ENCODE measurements at regions not wholly inside any gene's neighbourhood (a gene's known extent, or its start where the extent isn't known, plus 50 kb on each side); places are given as distances from the start of the nearest gene placed in this dataset.
"Not testable (repeated sequence)": the region's sequence is repeated elsewhere in the genome, so short reads cannot be mapped to it uniquely, and the experiment has no call there.

GRCh38 chr15:22572792-22573191, 114.1 kb downstream of the GOLGA6L22 start:
- BruUV-seq (replicated peaks); POLR2A ChIA-PET; intact Hi-C loops (cut with micrococcal nuclease; ENCODE audit: unreplicated experiment); in situ Hi-C loops (cut with HindIII; ENCODE audit: extremely low pct_ligation_motif_present, low pct_unique_long_range_greater_than_20kb); H3K36me3 ChIP-seq (replicated peaks in 1 of 2; ENCODE audit: control insufficient read depth in 1 of 2, insufficient read depth in 2 of 2, low read length in 2 of 2); FAIRE-seq; H3K4me2 ChIP-seq (ENCODE audit: low read depth, low read length); H3K4me1 ChIP-seq (ENCODE audit: insufficient read depth, low read length); DNase-seq (ENCODE audit: low spot score); H3K9me3 ChIP-seq (ENCODE audit: low read length); H3K27ac ChIP-seq (ENCODE audit: extremely low read length, insufficient read depth, low read length); H2AFZ ChIP-seq (ENCODE audit: low read length); H3K4me3 ChIP-seq (replicated peaks in 1 of 3; ENCODE audit: insufficient read depth in 1 of 3, low read depth in 2 of 3, low read length in 3 of 3); H4K20me1 ChIP-seq (ENCODE audit: insufficient read depth, low read length); H3K27me3 ChIP-seq (ENCODE audit: control insufficient read depth in 1 of 2, insufficient read depth in 2 of 2, low read length in 2 of 2); CTCF ChIA-PET (ENCODE audit: low intra/inter-chr PET ratio, low total read pairs); H3K9ac ChIP-seq (ENCODE audit: insufficient read depth, low read depth, low read length); H3K79me2 ChIP-seq (ENCODE audit: insufficient read depth, low read length); ATAC-seq: not testable (repeated sequence)
- WGBS (ENCODE audit: low lambda C conversion rate) = 95% methylated on average over 16 of the region's 17 CpGs

GRCh38 chr15:22577828-22578227, 119.1 kb downstream of the GOLGA6L22 start:
- H3K9me3 ChIP-seq (ENCODE audit: low read length); intact Hi-C loops (cut with micrococcal nuclease; ENCODE audit: unreplicated experiment); ATAC-seq; H3K27me3 ChIP-seq (ENCODE audit: control insufficient read depth in 1 of 2, insufficient read depth in 2 of 2, low read length in 2 of 2); DNase-seq (ENCODE audit: low spot score); FAIRE-seq; BruUV-seq (replicated peaks); H3K79me2 ChIP-seq (ENCODE audit: insufficient read depth, low read length); H2AFZ ChIP-seq (ENCODE audit: low read length); H3K27ac ChIP-seq (ENCODE audit: extremely low read length, insufficient read depth, low read length); POLR2A ChIA-PET; H3K36me3 ChIP-seq (replicated peaks in 1 of 2; ENCODE audit: control insufficient read depth in 1 of 2, insufficient read depth in 2 of 2, low read length in 2 of 2); CTCF ChIA-PET (ENCODE audit: low intra/inter-chr PET ratio, low total read pairs); H3K4me1 ChIP-seq (ENCODE audit: insufficient read depth, low read length); in situ Hi-C loops (cut with HindIII; ENCODE audit: extremely low pct_ligation_motif_present, low pct_unique_long_range_greater_than_20kb); H3K9ac ChIP-seq (ENCODE audit: insufficient read depth, low read depth, low read length); H3K4me3 ChIP-seq (replicated peaks in 1 of 3; ENCODE audit: insufficient read depth in 1 of 3, low read depth in 2 of 3, low read length in 3 of 3); H3K4me2 ChIP-seq (ENCODE audit: low read depth, low read length); H4K20me1 ChIP-seq (ENCODE audit: insufficient read depth, low read length): not testable (repeated sequence)
- WGBS (ENCODE audit: low lambda C conversion rate) = 93% methylated on average over 1 of the region's 4 CpGs

DNA sequence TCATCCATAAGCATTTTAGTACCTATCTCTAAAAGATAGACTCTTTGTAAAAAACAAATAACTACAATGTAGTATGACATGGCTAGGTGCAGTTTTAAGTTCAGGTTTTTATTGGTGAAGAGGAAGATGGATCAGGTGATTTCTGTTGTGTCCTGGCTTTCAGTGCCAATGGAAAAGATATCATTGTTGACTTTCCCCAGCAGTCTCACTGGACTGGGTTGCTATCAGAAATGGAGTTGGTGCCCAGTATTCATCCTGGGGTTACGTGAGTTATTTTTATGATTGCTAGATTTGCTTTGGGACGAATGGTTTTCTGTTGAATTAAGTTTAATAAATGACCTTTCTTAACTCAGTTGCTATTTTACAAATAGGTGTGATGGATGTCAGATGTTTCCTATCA, 120.5 kb downstream of the GOLGA6L22 start:
- H2AFZ ChIP-seq (ENCODE audit: low read length); ATAC-seq; BruUV-seq (replicated peaks); H3K4me1 ChIP-seq (ENCODE audit: insufficient read depth, low read length); POLR2A ChIA-PET; H3K9me3 ChIP-seq (ENCODE audit: low read length); CTCF ChIA-PET (ENCODE audit: low intra/inter-chr PET ratio, low total read pairs); H3K27me3 ChIP-seq (ENCODE audit: control insufficient read depth in 1 of 2, insufficient read depth in 2 of 2, low read length in 2 of 2); H3K36me3 ChIP-seq (replicated peaks in 1 of 2; ENCODE audit: control insufficient read depth in 1 of 2, insufficient read depth in 2 of 2, low read length in 2 of 2); FAIRE-seq; DNase-seq (ENCODE audit: low spot score); H3K27ac ChIP-seq (ENCODE audit: extremely low read length, insufficient read depth, low read length); H3K4me3 ChIP-seq (replicated peaks in 1 of 3; ENCODE audit: insufficient read depth in 1 of 3, low read depth in 2 of 3, low read length in 3 of 3); H3K9ac ChIP-seq (ENCODE audit: insufficient read depth, low read depth, low read length); in situ Hi-C loops (cut with HindIII; ENCODE audit: extremely low pct_ligation_motif_present, low pct_unique_long_range_greater_than_20kb); H4K20me1 ChIP-seq (ENCODE audit: insufficient read depth, low read length); intact Hi-C loops (cut with micrococcal nuclease; ENCODE audit: unreplicated experiment); H3K4me2 ChIP-seq (ENCODE audit: low read depth, low read length); H3K79me2 ChIP-seq (ENCODE audit: insufficient read depth, low read length): not testable (repeated sequence)
- WGBS (ENCODE audit: low lambda C conversion rate) = no CpG with 5 or more reads among the region's 2 CpGs

- in situ Hi-C loops (cut with HindIII; ENCODE audit: extremely low pct_ligation_motif_present, low pct_unique_long_range_greater_than_20kb); H2AFZ ChIP-seq (ENCODE audit: low read length); H3K9me3 ChIP-seq (ENCODE audit: low read length); H3K9ac ChIP-seq (ENCODE audit: insufficient read depth, low read depth, low read length); H3K27me3 ChIP-seq (ENCODE audit: control insufficient read depth in 1 of 2, insufficient read depth in 2 of 2, low read length in 2 of 2); H3K4me1 ChIP-seq (ENCODE audit: insufficient read depth, low read length); H3K4me3 ChIP-seq (replicated peaks in 1 of 3; ENCODE audit: insufficient read depth in 1 of 3, low read depth in 2 of 3, low read length in 3 of 3); H4K20me1 ChIP-seq (ENCODE audit: insufficient read depth, low read length); DNase-seq (ENCODE audit: low spot score); BruUV-seq (replicated peaks); ATAC-seq; H3K4me2 ChIP-seq (ENCODE audit: low read depth, low read length); POLR2A ChIA-PET; CTCF ChIA-PET (ENCODE audit: low intra/inter-chr PET ratio, low total read pairs); FAIRE-seq; intact Hi-C loops (cut with micrococcal nuclease; ENCODE audit: unreplicated experiment); H3K36me3 ChIP-seq (replicated peaks in 1 of 2; ENCODE audit: control insufficient read depth in 1 of 2, insufficient read depth in 2 of 2, low read length in 2 of 2); H3K79me2 ChIP-seq (ENCODE audit: insufficient read depth, low read length); H3K27ac ChIP-seq (ENCODE audit: extremely low read length, insufficient read depth, low read length): not testable (repeated sequence)
- 98% methylated on average over 7 of the region's 14 CpGs for WGBS (ENCODE audit: low lambda C conversion rate)
These were observed 128.7 kb downstream of the GOLGA6L22 start for GRCh38 chr15:22587391-22587790.

DNA sequence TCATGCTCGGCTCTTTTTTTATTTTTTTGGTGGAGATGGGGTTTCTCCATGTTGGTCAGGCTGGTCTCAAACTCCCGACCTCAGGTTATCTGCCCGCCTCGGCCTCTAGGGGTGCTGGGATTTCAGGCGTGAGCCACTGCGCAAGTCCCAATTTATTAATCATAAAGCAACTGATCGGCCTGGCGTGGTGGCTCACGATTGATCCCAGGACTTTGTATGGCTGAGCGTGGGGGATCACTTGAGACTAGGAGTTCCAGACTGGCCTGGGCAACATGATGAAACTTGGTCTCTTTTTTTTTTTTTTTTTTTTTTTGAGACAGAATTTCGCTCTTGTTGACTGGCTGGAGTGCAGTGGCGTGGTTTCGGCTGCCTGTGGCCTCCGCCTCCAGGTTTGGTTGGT, 139.8 kb downstream of the GOLGA6L22 start:
- CTCF ChIA-PET (ENCODE audit: low intra/inter-chr PET ratio, low total read pairs); H4K20me1 ChIP-seq (ENCODE audit: insufficient read depth, low read length); H3K27ac ChIP-seq (ENCODE audit: extremely low read length, insufficient read depth, low read length); DNase-seq (ENCODE audit: low spot score); ATAC-seq; in situ Hi-C loops (cut with HindIII; ENCODE audit: extremely low pct_ligation_motif_present, low pct_unique_long_range_greater_than_20kb); FAIRE-seq; H3K4me2 ChIP-seq (ENCODE audit: low read depth, low read length); H3K4me1 ChIP-seq (ENCODE audit: insufficient read depth, low read length); BruUV-seq (replicated peaks); H3K27me3 ChIP-seq (ENCODE audit: control insufficient read depth in 1 of 2, insufficient read depth in 2 of 2, low read length in 2 of 2); H3K36me3 ChIP-seq (replicated peaks in 1 of 2; ENCODE audit: control insufficient read depth in 1 of 2, insufficient read depth in 2 of 2, low read length in 2 of 2); H2AFZ ChIP-seq (ENCODE audit: low read length); H3K79me2 ChIP-seq (ENCODE audit: insufficient read depth, low read length); intact Hi-C loops (cut with micrococcal nuclease; ENCODE audit: unreplicated experiment); H3K9ac ChIP-seq (ENCODE audit: insufficient read depth, low read depth, low read length); POLR2A ChIA-PET; H3K4me3 ChIP-seq (replicated peaks in 1 of 3; ENCODE audit: insufficient read depth in 1 of 3, low read depth in 2 of 3, low read length in 3 of 3); H3K9me3 ChIP-seq (ENCODE audit: low read length): not testable (repeated sequence)
- WGBS (ENCODE audit: low lambda C conversion rate) = 72% methylated on average over 14 of the region's 14 CpGs
